Activated CD4-positive, alpha-beta T cell treated with anti-CD3 and anti-CD28 coated beads for 24 hours (primary cell): ENCODE measurements at regions not wholly inside any gene's neighbourhood (a gene's known extent, or its start where the extent isn't known, plus 50 kb on each side); places are given as distances from the start of the nearest gene placed in this dataset.

Experiments used
- DNase-seq, 2 donors: peaks; one replicate each; pipeline ENCODE4 v3.0.0-alpha.2; 2020; ENCODE audit warnings: low read depth in 2 of 2

GRCh38 chr5:146940295-146940694, 61.7 kb upstream of the PPP2R2B start:
- DNase-seq = no peak

DNA sequence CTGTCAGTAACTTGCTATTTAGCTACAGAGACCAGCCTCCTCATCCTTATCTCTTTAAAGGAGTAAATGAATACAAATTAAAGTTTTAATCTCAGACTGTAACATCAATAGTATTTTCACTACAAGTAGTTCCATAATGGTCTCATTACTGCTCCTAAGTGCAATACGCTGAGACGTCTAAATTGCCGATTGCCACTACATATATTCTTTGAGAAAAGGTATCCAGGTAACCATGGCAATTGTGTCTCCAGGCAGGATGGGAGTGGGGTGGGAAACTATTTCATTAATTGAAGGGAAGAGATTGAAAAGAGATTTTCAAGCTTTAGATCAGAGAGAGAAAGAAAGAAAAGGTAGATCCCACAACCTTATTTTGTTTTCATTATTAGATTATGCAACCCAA, 65.5 kb upstream of the PPP2R2B start:
- no peak for DNase-seq

GRCh38 chr5:146944764-146945616, 66.4 kb upstream of the PPP2R2B start:
- no peak for DNase-seq

DNA sequence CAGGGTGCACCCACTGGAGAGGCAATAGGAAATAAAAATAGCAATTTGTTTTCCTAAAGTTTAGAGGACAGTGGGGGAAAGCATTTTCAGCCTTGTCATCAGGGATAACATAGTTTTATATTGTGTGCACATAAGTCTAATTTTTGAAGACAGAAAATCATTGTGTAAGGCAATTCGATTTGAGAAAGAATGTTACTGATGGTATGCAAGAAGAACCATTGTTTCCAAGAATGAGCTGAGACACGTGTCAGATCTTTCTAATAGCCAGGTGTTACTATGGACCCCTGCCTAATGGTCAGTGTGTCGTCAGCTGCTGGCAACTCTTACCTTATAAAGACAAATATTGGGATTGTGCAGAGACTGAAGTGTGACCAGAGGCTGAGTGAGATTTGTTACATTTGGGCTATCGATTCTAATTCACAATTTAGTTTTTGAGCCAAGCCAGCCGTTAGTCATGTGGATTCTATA, 67.1 kb upstream of the PPP2R2B start:
- no peak for DNase-seq

DNA sequence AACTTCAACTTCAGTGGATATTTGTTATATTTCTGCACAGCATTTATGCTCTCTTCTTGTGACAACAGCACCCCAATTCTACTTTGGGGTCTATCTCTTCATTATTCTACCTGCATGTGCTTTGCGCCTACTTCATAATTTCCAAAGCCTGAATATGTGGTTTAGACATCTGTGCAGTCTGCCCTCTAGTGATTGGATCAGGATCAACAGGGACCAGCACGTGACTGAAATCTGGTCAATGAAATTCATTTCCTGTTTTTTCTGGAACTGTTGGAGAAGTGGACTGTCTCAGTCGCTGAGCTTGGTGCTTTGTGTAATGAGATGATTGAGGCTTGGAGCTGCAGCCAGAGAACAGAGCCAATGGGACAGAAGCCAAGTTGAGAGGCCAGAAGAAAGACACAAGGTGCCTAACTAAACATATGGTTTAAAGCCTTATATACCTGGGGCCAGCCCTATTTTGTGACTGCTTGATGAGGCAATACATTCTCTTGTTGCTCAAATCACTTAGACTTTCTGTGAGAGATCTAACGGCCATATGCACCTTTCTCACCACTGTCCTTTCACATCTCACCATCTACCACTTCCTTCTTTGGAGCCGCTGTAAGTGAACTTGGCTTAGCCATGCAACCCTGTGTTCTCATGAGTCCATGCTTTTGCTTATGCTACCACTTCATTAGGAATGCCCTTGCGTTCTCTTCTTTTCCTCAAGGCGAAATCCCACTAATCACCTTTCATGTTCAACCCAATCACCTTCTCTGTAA, 68.8 kb upstream of the PPP2R2B start:
- no peak for DNase-seq

DNA sequence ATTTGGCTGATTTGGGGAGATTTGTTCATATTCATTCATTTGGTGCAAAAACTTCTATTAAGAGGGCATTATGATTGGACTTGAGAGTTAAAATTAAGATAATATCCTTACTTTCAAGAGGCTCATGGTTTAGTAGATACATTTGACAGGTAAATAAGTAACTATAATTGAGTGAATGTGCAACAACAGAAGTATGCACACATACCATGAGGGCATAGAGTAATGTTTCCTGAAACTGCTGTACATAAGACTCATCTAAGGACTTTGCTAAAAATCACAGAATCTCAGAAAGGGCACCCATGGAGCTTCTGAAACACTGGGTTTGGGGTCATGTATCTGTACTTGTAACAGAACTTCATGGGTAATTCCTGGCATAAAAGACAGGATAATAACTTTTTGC, 70.1 kb upstream of the PPP2R2B start:
- DNase-seq = no peak

GRCh38 chr5:146952168-146952567, 73.6 kb upstream of the PPP2R2B start:
- DNase-seq = no peak

GRCh38 chr5:146956217-146956616, 77.7 kb upstream of the PPP2R2B start:
- DNase-seq = no peak

DNA sequence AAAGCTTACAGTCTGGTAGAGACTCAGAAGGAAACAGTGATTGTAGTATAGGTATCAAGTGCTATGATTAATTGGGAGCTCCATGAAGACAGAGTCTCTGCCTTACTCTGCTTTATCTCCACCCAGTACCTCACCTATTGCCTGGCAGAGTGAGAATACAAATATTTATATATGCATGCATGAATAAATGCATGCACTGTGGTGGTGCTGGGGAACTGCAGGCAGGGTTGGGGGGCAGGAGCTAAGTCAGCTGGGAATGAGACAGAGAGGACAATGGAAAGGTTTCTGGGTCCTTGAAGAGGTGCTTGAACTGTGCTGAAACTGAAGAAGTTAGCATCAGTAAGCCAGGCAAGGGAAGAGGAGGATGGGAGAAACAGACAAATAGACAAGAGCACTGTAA, 80.8 kb upstream of the PPP2R2B start:
- no peak for DNase-seq

- no peak for DNase-seq
Observed at GRCh38 chr5:146962801-146963355, 84.3 kb upstream of the PPP2R2B start.

GRCh38 chr5:146965761-146966659, 87.5 kb upstream of the PPP2R2B start:
- DNase-seq = peak; percentile 3 to 34

- DNase-seq = no peak
Observed at GRCh38 chr5:146967646-146968045, 89.1 kb upstream of the PPP2R2B start.

GRCh38 chr5:146971401-146971800, 92.8 kb upstream of the PPP2R2B start:
- no peak for DNase-seq

DNA sequence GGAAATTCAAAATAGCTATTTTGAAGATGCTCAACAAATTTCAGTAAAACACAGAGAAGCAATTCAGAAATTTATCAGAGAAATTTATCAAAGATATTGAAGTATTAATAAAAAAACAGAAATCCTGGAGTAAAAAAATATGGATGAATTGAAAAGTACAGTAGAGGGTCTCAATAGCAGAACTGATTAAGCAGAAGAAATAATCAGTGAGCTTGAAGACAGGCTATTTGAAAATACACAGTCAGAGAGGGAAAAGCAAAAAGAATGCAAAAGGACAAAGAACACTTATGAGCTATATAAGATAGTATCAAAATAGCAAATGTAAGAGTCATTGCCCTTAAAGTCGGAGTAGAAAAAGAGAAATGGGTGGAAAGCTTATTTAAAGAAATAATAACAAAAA, 107.9 kb upstream of the PPP2R2B start:
- DNase-seq = no peak

- DNase-seq = no peak
Observed at GRCh38 chr5:146993876-146994530, 115.4 kb upstream of the PPP2R2B start.

GRCh38 chr5:146995878-146996277, 117.3 kb upstream of the PPP2R2B start:
- DNase-seq = no peak

DNA sequence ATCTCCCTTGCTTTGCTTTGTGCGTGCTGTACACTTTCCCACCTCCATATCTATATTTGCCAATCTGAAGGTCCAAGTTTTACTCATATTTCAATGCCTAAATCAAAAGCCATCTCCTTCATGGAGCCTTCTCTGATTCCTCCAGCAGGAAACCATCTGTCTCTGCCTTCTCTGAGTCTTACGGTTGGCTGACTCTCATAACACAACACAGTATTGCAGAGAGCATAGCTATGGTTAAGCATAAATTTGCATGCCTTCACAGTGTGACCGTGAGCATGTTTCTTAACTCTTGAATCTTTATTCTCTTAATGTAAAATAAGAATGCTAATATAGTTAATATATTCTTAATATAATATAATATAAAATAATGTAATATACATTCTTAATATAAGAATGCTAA, 136.8 kb upstream of the PPP2R2B start:
- DNase-seq = no peak

GRCh38 chr5:147017191-147017590, 138.6 kb upstream of the PPP2R2B start:
- no peak for DNase-seq

DNA sequence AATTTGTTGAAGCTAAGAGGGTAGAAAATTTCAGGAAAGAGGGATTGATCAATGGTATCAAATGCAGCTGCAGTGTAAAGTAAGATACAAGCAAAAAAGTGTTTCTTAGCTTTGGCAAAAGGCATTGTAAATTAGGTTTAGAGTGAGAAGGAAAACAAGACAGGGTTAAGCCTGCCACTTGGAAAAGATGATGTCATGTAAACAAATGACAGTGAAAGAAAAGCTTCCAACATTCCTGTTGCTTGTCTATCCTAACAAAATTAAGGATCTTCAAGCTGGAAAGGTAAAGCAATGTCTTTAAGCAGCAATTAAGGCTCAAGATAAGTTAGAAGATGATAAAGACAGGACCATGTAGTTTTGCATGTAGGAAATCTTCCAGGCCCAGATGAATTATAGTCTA, 139.1 kb upstream of the PPP2R2B start:
- no peak for DNase-seq

- no peak for DNase-seq
Observed at GRCh38 chr5:147018812-147019211, 140.3 kb upstream of the PPP2R2B start.

DNA sequence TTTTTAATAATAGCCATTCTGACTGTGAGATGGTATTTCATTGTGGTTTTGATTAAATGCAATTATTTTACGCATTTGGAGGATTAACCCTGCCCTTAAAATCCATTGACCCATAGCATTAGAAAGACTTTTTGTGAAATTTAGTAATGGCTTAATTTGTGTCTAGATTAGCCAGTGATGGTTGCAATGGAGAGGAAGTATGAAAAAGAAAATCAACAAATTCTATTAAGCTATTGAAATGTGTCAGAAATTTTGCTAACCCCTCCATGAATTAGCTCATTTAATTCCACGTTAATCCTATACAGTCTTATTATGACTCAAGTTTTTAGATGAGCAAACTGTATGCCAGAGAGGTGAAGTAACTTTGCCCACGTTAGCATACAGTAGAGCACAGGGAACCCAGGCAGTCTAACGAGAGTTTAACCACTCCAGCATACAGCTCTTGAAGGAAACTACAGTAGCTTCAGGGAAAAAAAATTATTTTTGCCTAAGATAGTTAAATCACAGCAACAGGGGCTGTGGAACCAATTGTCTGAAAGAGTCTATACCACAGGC, 158.2 kb upstream of the PPP2R2B start:
- no peak for DNase-seq
